AG04449 (cell line): ENCODE measurements at regions not wholly inside any gene's neighbourhood (a gene's known extent, or its start where the extent isn't known, plus 50 kb on each side); places are given as distances from the start of the nearest gene placed in this dataset.
"Not testable (repeated sequence)": the region's sequence is repeated elsewhere in the genome, so short reads cannot be mapped to it uniquely, and the experiment has no call there.

ENCODE experiments used
- CTCF ChIA-PET: fragments of 350-600 bp; formaldehyde crosslinking; extraction: SDS; loops from one replicate; lab custom pipeline; 2021; ENCODE audit warnings: antibody characterized with exemption; lab: Yijun Ruan, JAX
- POLR2A ChIA-PET: fragments of 400-600, 350-600 bp; formaldehyde crosslinking; extraction: SDS; loops from one replicate; lab custom pipeline; 2020; ENCODE audit warnings: antibody characterized with exemption, inconsistent platforms; lab: Yijun Ruan, JAX
- DNase-seq: peaks from one replicate; pipeline ENCODE4 v3.0.0-alpha.2; 2010; ENCODE audit warnings: low read depth, low spot score
- H3K4me3 ChIP-seq: 2 replicates; pipeline ENCODE4 v1.5.1; 2011; ENCODE audit warnings: low read depth, mild to moderate bottlenecking, control low read depth, low read length
- CTCF ChIP-seq: IDR thresholded peaks from one replicate; pipeline ENCODE4 v1.5.1; 2011; ENCODE audit warnings: mild to moderate bottlenecking, moderate library complexity, low read length, control low read depth, inconsistent platforms; ENCODE audit not compliant: insufficient read depth; ENCODE audit errors: missing control alignments

GRCh38 chr5:135263022-135263668 is 135.9 kb downstream of the MACROH2A1 start:
- CTCF ChIA-PET: interaction anchor here (1.0 to 1.1 kb wide), 2 partner anchors 12 to 68 kb away, joined by 3 read pairs; no protein-coding TSS in a partner anchor
- no peak for TF ChIP-seq CTCF
- no peak for DNase-seq
- POLR2A ChIA-PET: no interaction called here
- no peak overlapping the region for H3K4me3 ChIP-seq

GRCh38 chr5:135262364-135262763 is 136.7 kb downstream of the MACROH2A1 start:
- POLR2A ChIA-PET: no interaction called here
- DNase-seq: no peak
- CTCF ChIA-PET: no interaction called here
- TF ChIP-seq CTCF: no peak
- no peak overlapping the region for H3K4me3 ChIP-seq

- POLR2A ChIA-PET, CTCF ChIA-PET, DNase-seq, H3K4me3 ChIP-seq: not testable (repeated sequence)
Observed at GRCh38 chr5:135260108-135260507, 138.9 kb downstream of the MACROH2A1 start.

- CTCF ChIA-PET: interaction anchor here (1.2 kb wide), 2 partner anchors 9 kb away, joined by 3 to 4 read pairs; no protein-coding TSS in a partner anchor
- H3K4me3 ChIP-seq: no peak overlapping the region
- TF ChIP-seq CTCF: no peak
- no peak for DNase-seq
- POLR2A ChIA-PET: no interaction called here
Observed at GRCh38 chr5:135255461-135256178, 143.4 kb downstream of the MACROH2A1 start.

GRCh38 chr5:135254183-135254582 is 144.8 kb downstream of the MACROH2A1 start:
- no peak for DNase-seq
- ChIA-PET CTCF (interaction anchor here (0.6 to 0.9 kb wide), 2 partner anchors 11 to 63 kb away, joined by 3 read pairs; no protein-coding TSS in a partner anchor), POLR2A (interaction anchor here (0.8 kb wide), 1 partner anchor 8 kb away, joined by 4 read pairs; no protein-coding TSS in a partner anchor)
- no peak overlapping the region for H3K4me3 ChIP-seq
- TF ChIP-seq CTCF: no peak

- ChIA-PET POLR2A (no interaction called here), CTCF (interaction anchor here (0.6 kb wide), 1 partner anchor 63 kb away, joined by 3 read pairs; no protein-coding TSS in a partner anchor)
- TF ChIP-seq CTCF: no peak
- DNase-seq: no peak
- H3K4me3 ChIP-seq: no peak overlapping the region
Observed at GRCh38 chr5:135253601-135254178, 145.3 kb downstream of the MACROH2A1 start.
